ENCODE measurements at regions not wholly inside any gene's neighbourhood (a gene's known extent, or its start where the extent isn't known, plus 50 kb on each side); places are given as distances from the start of the nearest gene placed in this dataset.

GRCh38 chr16:85312174-85312573 lies 199.9 kb upstream of the CIBAR2 start:
- TF ChIP-seq CTCF (IDR thresholded peaks at IDR 0.05), result no peak
- H3K27ac Mint-ChIP-seq (ENCODE audit: unreplicated experiment), result no peak overlapping the region
- H3K36me3 Mint-ChIP-seq (ENCODE audit: low read depth), result no peaks in the 10 kb centered on the region
- peaks cover 20% of the 10 kb centered on the region for H3K4me1 Mint-ChIP-seq (ENCODE audit: low read depth)
- no peak overlapping the region for H3K4me3 Mint-ChIP-seq (ENCODE audit: unreplicated experiment)
- no peaks in the 10 kb centered on the region for H3K9me3 Mint-ChIP-seq (ENCODE audit: low read depth)
- H3K27me3 Mint-ChIP-seq (ENCODE audit: low read depth), result peaks cover 20% of the 10 kb centered on the region
- DNase-seq (ENCODE audit: low spot score), result no peak

GRCh38 chr16:85312642-85313525 lies 200.6 kb upstream of the CIBAR2 start:
- Mint-ChIP-seq H3K27ac (ENCODE audit: unreplicated experiment) (no peak overlapping the region), H3K4me3 (ENCODE audit: unreplicated experiment) (no peak overlapping the region)
- DNase-seq (ENCODE audit: low spot score), result no peak

GRCh38 chr16:85313526-85314301 lies 201.4 kb upstream of the CIBAR2 start:
- Mint-ChIP-seq H3K36me3 (ENCODE audit: low read depth) (no peaks in the 10 kb centered on the region), H3K4me1 (ENCODE audit: low read depth) (peaks cover 20% of the 10 kb centered on the region), H3K9me3 (ENCODE audit: low read depth) (no peaks in the 10 kb centered on the region), H3K4me3 (ENCODE audit: unreplicated experiment) (no peak overlapping the region), H3K27me3 (ENCODE audit: low read depth) (peaks cover 13% of the 10 kb centered on the region), H3K27ac (ENCODE audit: unreplicated experiment) (peak overlapping the region; percentile 54)
- no peak for DNase-seq (ENCODE audit: low spot score)
- no peak for TF ChIP-seq CTCF (IDR thresholded peaks at IDR 0.05)

More at GRCh38 chr16:85312642-85313525, 200.6 kb upstream of the CIBAR2 start:
- Mint-ChIP-seq H3K27me3 (ENCODE audit: low read depth) (peaks cover 16% of the 10 kb centered on the region), H3K9me3 (ENCODE audit: low read depth) (no peaks in the 10 kb centered on the region), H3K4me1 (ENCODE audit: low read depth) (peaks cover 20% of the 10 kb centered on the region), H3K36me3 (ENCODE audit: low read depth) (no peaks in the 10 kb centered on the region)
- TF ChIP-seq CTCF (IDR thresholded peaks at IDR 0.05), result no peak

GRCh38 chr16:85314512-85314971 lies 202.3 kb upstream of the CIBAR2 start:
- peaks cover 13% of the 10 kb centered on the region for H3K27me3 Mint-ChIP-seq (ENCODE audit: low read depth)
- TF ChIP-seq CTCF (IDR thresholded peaks at IDR 0.05), result no peak
- no peaks in the 10 kb centered on the region for H3K9me3 Mint-ChIP-seq (ENCODE audit: low read depth)
- no peak overlapping the region for H3K27ac Mint-ChIP-seq (ENCODE audit: unreplicated experiment)
- H3K4me3 Mint-ChIP-seq (ENCODE audit: unreplicated experiment), result no peak overlapping the region
- H3K36me3 Mint-ChIP-seq (ENCODE audit: low read depth), result no peaks in the 10 kb centered on the region
- peaks cover 20% of the 10 kb centered on the region for H3K4me1 Mint-ChIP-seq (ENCODE audit: low read depth)
- DNase-seq (ENCODE audit: low spot score), result no peak

GRCh38 chr16:85315866-85316265 lies 203.6 kb upstream of the CIBAR2 start:
- no peaks in the 10 kb centered on the region for H3K36me3 Mint-ChIP-seq (ENCODE audit: low read depth)
- H3K4me3 Mint-ChIP-seq (ENCODE audit: unreplicated experiment), result no peak overlapping the region
- peaks cover 13% of the 10 kb centered on the region for H3K27me3 Mint-ChIP-seq (ENCODE audit: low read depth)
- no peak for DNase-seq (ENCODE audit: low spot score)
- H3K27ac Mint-ChIP-seq (ENCODE audit: unreplicated experiment), result no peak overlapping the region
- H3K9me3 Mint-ChIP-seq (ENCODE audit: low read depth), result no peaks in the 10 kb centered on the region
- peaks cover 26% of the 10 kb centered on the region for H3K4me1 Mint-ChIP-seq (ENCODE audit: low read depth)
- TF ChIP-seq CTCF (IDR thresholded peaks at IDR 0.05), result no peak

Measured in chondrocyte (in vitro differentiated cells).